ENCODE measurements at regions not wholly inside any gene's neighbourhood (a gene's known extent, or its start where the extent isn't known, plus 50 kb on each side); places are given as distances from the start of the nearest gene placed in this dataset.
"Not testable (repeated sequence)": the region's sequence is repeated elsewhere in the genome, so short reads cannot be mapped to it uniquely, and the experiment has no call there.

DNA sequence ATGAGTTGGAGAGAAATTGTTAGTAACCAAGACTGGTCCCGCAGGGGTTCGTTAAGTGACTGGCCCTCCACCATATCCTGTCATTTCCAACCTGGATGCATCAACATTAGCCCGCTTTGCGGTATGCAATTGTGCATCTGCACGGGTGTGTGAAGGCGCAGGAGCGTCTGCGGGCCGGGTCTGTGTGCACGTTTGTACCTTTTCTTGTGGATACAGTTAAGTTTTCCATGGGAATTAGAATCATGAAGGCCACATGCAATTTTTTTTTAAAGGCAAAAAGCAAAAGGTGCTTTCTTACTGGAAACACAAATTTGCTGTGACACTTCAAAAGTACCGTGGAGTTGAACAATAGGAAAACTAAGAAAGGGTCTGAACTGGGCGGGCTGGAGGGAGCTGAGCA lies 355.4 kb upstream of the ZFHX3 start:
- DNase-seq (ENCODE audit: low spot score) (no peak), ATAC-seq (ENCODE audit: low read depth) (no peak)
- TF ChIP-seq, protein P1, sequence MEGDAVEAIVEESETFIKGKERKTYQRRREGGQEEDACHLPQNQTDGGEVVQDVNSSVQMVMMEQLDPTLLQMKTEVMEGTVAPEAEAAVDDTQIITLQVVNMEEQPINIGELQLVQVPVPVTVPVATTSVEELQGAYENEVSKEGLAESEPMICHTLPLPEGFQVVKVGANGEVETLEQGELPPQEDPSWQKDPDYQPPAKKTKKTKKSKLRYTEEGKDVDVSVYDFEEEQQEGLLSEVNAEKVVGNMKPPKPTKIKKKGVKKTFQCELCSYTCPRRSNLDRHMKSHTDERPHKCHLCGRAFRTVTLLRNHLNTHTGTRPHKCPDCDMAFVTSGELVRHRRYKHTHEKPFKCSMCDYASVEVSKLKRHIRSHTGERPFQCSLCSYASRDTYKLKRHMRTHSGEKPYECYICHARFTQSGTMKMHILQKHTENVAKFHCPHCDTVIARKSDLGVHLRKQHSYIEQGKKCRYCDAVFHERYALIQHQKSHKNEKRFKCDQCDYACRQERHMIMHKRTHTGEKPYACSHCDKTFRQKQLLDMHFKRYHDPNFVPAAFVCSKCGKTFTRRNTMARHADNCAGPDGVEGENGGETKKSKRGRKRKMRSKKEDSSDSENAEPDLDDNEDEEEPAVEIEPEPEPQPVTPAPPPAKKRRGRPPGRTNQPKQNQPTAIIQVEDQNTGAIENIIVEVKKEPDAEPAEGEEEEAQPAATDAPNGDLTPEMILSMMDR (IDR thresholded peaks at IDR 0.05; ENCODE audit: poor library complexity, severe bottlenecking), result no peak
- H3K27ac ChIP-seq (ENCODE audit: poor library complexity, severe bottlenecking), result no peak overlapping the region
- no peak overlapping the region for H3K4me3 ChIP-seq (ENCODE audit: severe bottlenecking)
- no peaks in the 10 kb centered on the region for H3K4me1 ChIP-seq (ENCODE audit: insufficient read depth, poor library complexity, severe bottlenecking)
- no peaks in the 10 kb centered on the region for H3K36me3 ChIP-seq (ENCODE audit: low read depth)
- peaks cover 4% of the 10 kb centered on the region for H3K27me3 ChIP-seq (ENCODE audit: insufficient read depth, poor library complexity, severe bottlenecking)
- no peaks in the 10 kb centered on the region for H3K9me3 ChIP-seq (ENCODE audit: severe bottlenecking)

DNA sequence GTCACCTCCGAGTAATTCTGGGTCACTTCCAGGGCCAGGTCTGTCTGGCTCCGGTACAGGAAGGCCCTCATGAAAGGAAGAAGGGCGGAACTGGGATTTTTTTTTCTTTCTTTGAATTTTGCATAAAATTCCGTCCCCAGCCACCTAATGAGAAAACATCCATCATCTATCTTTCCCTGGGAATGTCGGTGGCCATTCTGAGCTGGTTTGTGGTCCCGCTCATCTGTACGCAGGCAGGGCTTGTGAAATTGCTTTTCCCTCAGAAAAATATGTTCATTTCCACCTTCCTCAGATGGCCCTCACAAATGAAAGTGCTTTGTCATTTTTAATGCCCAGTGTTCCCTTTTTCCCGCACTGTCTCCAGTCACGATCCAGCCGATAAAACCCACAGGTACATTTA lies 353.0 kb upstream of the ZFHX3 start:
- TF ChIP-seq, protein P1 (IDR thresholded peaks at IDR 0.05; ENCODE audit: poor library complexity, severe bottlenecking), result no peak
- DNase-seq (ENCODE audit: low spot score) (no peak), ATAC-seq (ENCODE audit: low read depth) (no peak)
- no peaks in the 10 kb centered on the region for H3K9me3 ChIP-seq (ENCODE audit: severe bottlenecking)
- no peak overlapping the region for H3K4me3 ChIP-seq (ENCODE audit: severe bottlenecking)
- H3K27me3 ChIP-seq (ENCODE audit: insufficient read depth, poor library complexity, severe bottlenecking), result peaks cover 4% of the 10 kb centered on the region
- H3K27ac ChIP-seq (ENCODE audit: poor library complexity, severe bottlenecking), result no peak overlapping the region
- no peaks in the 10 kb centered on the region for H3K36me3 ChIP-seq (ENCODE audit: low read depth)
- no peaks in the 10 kb centered on the region for H3K4me1 ChIP-seq (ENCODE audit: insufficient read depth, poor library complexity, severe bottlenecking)

DNA sequence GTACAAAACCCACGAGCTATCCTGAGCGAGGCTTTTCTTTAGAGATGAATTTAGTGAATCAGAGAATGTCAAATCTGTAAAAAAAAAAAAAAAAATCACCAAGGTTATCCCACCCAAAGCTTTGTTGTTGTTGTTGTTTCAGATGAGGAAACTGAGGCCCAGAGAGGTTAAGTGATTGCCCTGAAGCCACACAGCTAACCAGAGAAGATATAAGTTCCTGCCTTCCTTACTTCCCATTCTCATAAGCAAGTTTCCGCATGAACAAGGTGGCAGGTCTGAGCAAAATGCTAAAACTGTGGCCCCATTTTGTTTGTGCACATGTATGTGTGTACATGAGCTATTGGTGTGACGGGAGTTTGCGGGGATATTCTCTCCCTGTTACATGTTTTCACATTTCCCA lies 352.1 kb upstream of the ZFHX3 start:
- DNase-seq (ENCODE audit: low spot score), result no peak
- Histone ChIP-seq H3K4me3 (ENCODE audit: severe bottlenecking) (no peak overlapping the region), H3K27ac (ENCODE audit: poor library complexity, severe bottlenecking) (no peak overlapping the region), H3K9me3 (ENCODE audit: severe bottlenecking) (no peaks in the 10 kb centered on the region), H3K36me3 (ENCODE audit: low read depth) (no peaks in the 10 kb centered on the region), H3K27me3 (ENCODE audit: insufficient read depth, poor library complexity, severe bottlenecking) (peaks cover 4% of the 10 kb centered on the region), H3K4me1 (ENCODE audit: insufficient read depth, poor library complexity, severe bottlenecking) (no peaks in the 10 kb centered on the region)
- ATAC-seq (ENCODE audit: low read depth), result no peak
- TF ChIP-seq, protein P1 (IDR thresholded peaks at IDR 0.05; ENCODE audit: poor library complexity, severe bottlenecking), result no peak

DNA sequence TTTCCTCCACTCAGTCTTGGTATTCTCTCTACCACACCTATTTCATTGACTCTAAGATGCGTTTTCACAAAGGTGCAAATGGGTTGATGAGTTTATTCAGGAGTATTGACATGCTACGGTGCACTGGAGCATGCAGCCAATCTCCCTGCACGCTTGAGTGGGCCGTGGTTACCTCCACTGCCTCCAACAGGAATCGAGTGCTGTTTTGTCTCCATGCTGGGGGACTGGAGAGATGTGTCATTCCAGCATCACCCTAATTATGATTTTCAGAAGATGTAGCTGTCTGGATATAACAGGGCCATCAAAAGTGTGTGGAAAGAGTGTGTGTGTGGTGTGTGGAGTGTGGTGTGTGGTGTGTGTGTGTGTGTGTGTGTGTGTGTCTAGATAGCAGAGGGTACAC lies 351.6 kb upstream of the ZFHX3 start:
- no peak for ATAC-seq (ENCODE audit: low read depth)
- Histone ChIP-seq H3K4me3 (ENCODE audit: severe bottlenecking) (no peak overlapping the region), H3K27ac (ENCODE audit: poor library complexity, severe bottlenecking) (no peak overlapping the region), H3K4me1 (ENCODE audit: insufficient read depth, poor library complexity, severe bottlenecking) (no peaks in the 10 kb centered on the region), H3K36me3 (ENCODE audit: low read depth) (no peaks in the 10 kb centered on the region), H3K9me3 (ENCODE audit: severe bottlenecking) (no peaks in the 10 kb centered on the region), H3K27me3 (ENCODE audit: insufficient read depth, poor library complexity, severe bottlenecking) (peaks cover 4% of the 10 kb centered on the region)
- TF ChIP-seq, protein P1 (IDR thresholded peaks at IDR 0.05; ENCODE audit: poor library complexity, severe bottlenecking), result no peak
- DNase-seq (ENCODE audit: low spot score), result no peak

DNA sequence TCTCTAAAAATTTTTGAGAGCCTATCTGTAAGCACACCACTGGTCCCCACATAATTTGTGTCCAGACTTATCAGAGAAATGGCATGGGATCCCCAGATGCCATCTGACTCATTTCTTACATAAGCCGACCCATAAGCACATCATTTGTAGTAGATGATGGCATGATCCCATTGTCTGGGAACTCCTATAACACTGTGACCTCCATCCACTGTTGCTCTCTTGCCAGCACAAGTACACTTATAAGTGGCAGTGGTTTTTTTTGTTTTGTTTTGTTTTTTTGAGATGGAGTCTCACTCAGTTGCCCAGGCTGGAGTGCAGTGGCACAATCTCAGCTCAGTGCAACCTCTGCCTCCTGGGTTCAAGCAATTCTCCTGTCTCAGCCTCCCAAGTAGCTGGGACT lies 350.7 kb upstream of the ZFHX3 start:
- not testable (repeated sequence) for H3K27me3 ChIP-seq (ENCODE audit: insufficient read depth, poor library complexity, severe bottlenecking); H3K4me1 ChIP-seq (ENCODE audit: insufficient read depth, poor library complexity, severe bottlenecking); H3K36me3 ChIP-seq (ENCODE audit: low read depth); ATAC-seq (ENCODE audit: low read depth); H3K27ac ChIP-seq (ENCODE audit: poor library complexity, severe bottlenecking); H3K9me3 ChIP-seq (ENCODE audit: severe bottlenecking); DNase-seq (ENCODE audit: low spot score); H3K4me3 ChIP-seq (ENCODE audit: severe bottlenecking)
